GM12878 (cell line): ENCODE measurements at regions not wholly inside any gene's neighbourhood (a gene's known extent, or its start where the extent isn't known, plus 50 kb on each side); places are given as distances from the start of the nearest gene placed in this dataset.

Source experiments
- ATAC-seq: fragments of 200-7000 bp; cut with Tn5 transposase; 3 replicates; pipeline ENCODE4 v1.9.1; 2020; ENCODE audit warnings: mild to moderate bottlenecking, moderate library complexity
- BruUV-seq: library from RNA; stranded (reverse); fragments of 400-500 nt; replicated peaks from 2 replicates; lab custom pipeline; 2021; lab: Mats Ljungman, UMichigan
- CTCF ChIA-PET: fragments of 300-600 bp; sonication (Branson Sonifier 250); formaldehyde crosslinking; extraction: SDS; loops from one replicate; lab custom pipeline; 2021; ENCODE audit warnings: inconsistent platforms; lab: Yijun Ruan, JAX
- POLR2A ChIA-PET: fragments of 350-600 bp; formaldehyde crosslinking; extraction: SDS; loops from one replicate; lab custom pipeline; 2021; ENCODE audit warnings: inconsistent platforms; lab: Charles Lee
- RAD21 ChIA-PET: fragments of 300-600 bp; sonication (Branson Sonifier 250); formaldehyde crosslinking; loops from one replicate; lab custom pipeline; 2023; ENCODE audit warnings: antibody characterized with exemption; ENCODE audit not compliant: unreplicated experiment; lab: Charles Lee
- SMC1A ChIA-PET: fragments of 300-600 bp; sonication (Branson Sonifier 250); formaldehyde crosslinking; loops from one replicate; lab custom pipeline; 2023; ENCODE audit not compliant: unreplicated experiment, uncharacterized antibody; lab: Charles Lee
- DNase-seq: peaks from one replicate; pipeline ENCODE4 v3.0.0-alpha.2; 2011; ENCODE audit warnings: low read depth, low spot score
- FAIRE-seq: peaks from 3 replicates; lab custom pipeline; 2011; peaks lifted over from hg19 to GRCh38; lab: Jason Lieb, UNC
- H2AFZ ChIP-seq: 2 replicates; pipeline ENCODE4 v1.6.0; 2011; ENCODE audit warnings: low read depth, low read length, control low read depth; ENCODE audit not compliant: control insufficient read depth
- H3K27ac ChIP-seq: 2 replicates; pipeline ENCODE4 v1.5.1; 2011; ENCODE audit warnings: control low read depth; ENCODE audit not compliant: control insufficient read depth, insufficient read depth
- H3K27me3 ChIP-seq, 2 experiments: replicated peaks in 1 of 2; 2 replicates each; pipeline versions ENCODE4 v1.6.0 to v1.6.1; 2011; ENCODE audit warnings: low read length in 1 of 2; ENCODE audit not compliant: control insufficient read depth in 2 of 2, insufficient read depth in 2 of 2
- H3K36me3 ChIP-seq, 2 experiments: 2 replicates each; pipeline ENCODE4 v1.5.1; 2011; ENCODE audit warnings: low read length in 1 of 2; ENCODE audit not compliant: control insufficient read depth in 2 of 2, insufficient read depth in 2 of 2
- H3K4me1 ChIP-seq: 2 replicates; pipeline ENCODE4 v1.6.1; 2011; ENCODE audit warnings: mild to moderate bottlenecking, low read length, moderate library complexity, mixed read lengths; ENCODE audit not compliant: control insufficient read depth, insufficient read depth
- H3K4me2 ChIP-seq: 2 replicates; pipeline ENCODE4 v1.6.0; 2011; ENCODE audit warnings: control low read depth; ENCODE audit not compliant: control insufficient read depth, insufficient read depth
- H3K4me3 ChIP-seq: fragments of 200-600 bp; sonication (generic); 2 replicates; pipeline ENCODE4 v1.5.1; 2016
- H3K79me2 ChIP-seq: 2 replicates; pipeline ENCODE4 v1.6.0; 2011; ENCODE audit warnings: low read length; ENCODE audit not compliant: control insufficient read depth, insufficient read depth
- H3K9ac ChIP-seq: 2 replicates; pipeline ENCODE4 v1.8.0; 2011; ENCODE audit warnings: low read length, control low read depth, mixed read lengths; ENCODE audit not compliant: control insufficient read depth, insufficient read depth
- H3K9me3 ChIP-seq: replicated peaks from 3 replicates; pipeline ENCODE4 v1.5.1; 2011; ENCODE audit warnings: mild to moderate bottlenecking, low read length; ENCODE audit not compliant: control insufficient read depth, insufficient read depth
- H4K20me1 ChIP-seq: 2 replicates; pipeline ENCODE4 v1.6.0; 2011; ENCODE audit not compliant: control insufficient read depth, insufficient read depth
- CBFB ChIP-seq: IDR thresholded peaks from 2 replicates; pipeline ENCODE4 v1.6.1; 2016; ENCODE audit warnings: antibody characterized with exemption, low read depth
- CREB1 ChIP-seq: IDR thresholded peaks from 2 replicates; pipeline ENCODE4 v1.6.1; 2012; ENCODE audit warnings: low read depth, mild to moderate bottlenecking, inconsistent platforms
- CTCF ChIP-seq, 3 experiments: IDR thresholded peaks in 2 of 3; conservative IDR thresholded peaks in 1 of 3; 2 replicates each; pipeline ENCODE4 v1.5.1; 2011; ENCODE audit warnings: low read depth in 3 of 3, low read length in 3 of 3, mild to moderate bottlenecking in 3 of 3, control low read depth in 2 of 3, moderate library complexity in 2 of 3, inconsistent platforms in 1 of 3, mixed read lengths in 1 of 3; ENCODE audit not compliant: control insufficient read depth in 2 of 3, insufficient read depth in 1 of 3; ENCODE audit errors: extremely low read depth in 1 of 3
- ETV6 ChIP-seq, 2 experiments: fragments of 450-650 bp in 1 of 2; IDR thresholded peaks in 1 of 2; conservative IDR thresholded peaks in 1 of 2; 2 replicates each; pipeline ENCODE4 v1.6.1; 2014; ENCODE audit warnings: antibody characterized with exemption in 1 of 2, borderline replicate concordance in 1 of 2, low read depth in 1 of 2, mild to moderate bottlenecking in 1 of 2, moderate library complexity in 1 of 2
- GABPA ChIP-seq: IDR thresholded peaks from 2 replicates; pipeline ENCODE4 v1.6.1; 2014; ENCODE audit warnings: antibody characterized with exemption, low read depth, mild to moderate bottlenecking, inconsistent platforms
- IKZF1 ChIP-seq: fragments of 450-650 bp; conservative IDR thresholded peaks from 2 replicates; pipeline ENCODE4 v1.6.1; 2017; ENCODE audit warnings: antibody characterized with exemption, mild to moderate bottlenecking
- RAD21 ChIP-seq: IDR thresholded peaks from 2 replicates; pipeline ENCODE4 v1.6.1; 2011; ENCODE audit warnings: mild to moderate bottlenecking, low read depth, low read length, moderate library complexity; ENCODE audit not compliant: insufficient read depth
- RUNX3 ChIP-seq: IDR thresholded peaks from 2 replicates; pipeline ENCODE4 v1.6.1; 2012; ENCODE audit warnings: low read length, inconsistent platforms
- WGBS: methylation state at CpG from one replicate; pipeline ENCODE4 v1.1.6; 2016; ENCODE audit warnings: low lambda C conversion rate; ENCODE audit not compliant: insufficient replicate concordance, insufficient coverage; ENCODE audit errors: missing lambda C conversion rate; 5-methylcytosine and 5-hydroxymethylcytosine counted together
- in situ Hi-C: fragments of 300-500 bp; cut with MboI; formaldehyde crosslinking; loops from 9 replicates; pipeline ENCODE4 v1.14.3; 2018; ENCODE audit warnings: mixed read lengths
- intact Hi-C: fragments of 100-400 bp; cut with micrococcal nuclease; formaldehyde crosslinking; loops from one replicate; pipeline ENCODE4 v1.14.2; 2022; ENCODE audit not compliant: unreplicated experiment

GRCh38 chr5:114223866-114224265, 138.0 kb upstream of the KCNN2 start:
- SMC1A ChIA-PET = interaction anchor here (0.8 to 2.7 kb wide), 4 partner anchors 9 to 545 kb away, joined by 3 to 11 read pairs (median 6); no protein-coding TSS in a partner anchor
- no peak overlapping the region for H2AFZ ChIP-seq
- no peaks in the 10 kb centered on the region for H3K27me3 ChIP-seq
- ATAC-seq (peak; percentile 70), FAIRE-seq (no peak), DNase-seq (no peak)
- in situ Hi-C loops = no loop called here
- H3K4me2 ChIP-seq = no peak overlapping the region
- H3K4me1 ChIP-seq = no peaks in the 10 kb centered on the region
- no peak overlapping the region for H3K9ac ChIP-seq
- no peaks in the 10 kb centered on the region for H3K36me3 ChIP-seq
- intact Hi-C loops = loop anchor here (10.0 kb wide), 1 partner anchor 549 kb away; no protein-coding TSS in a partner anchor
- WGBS = 5% methylated on average over 1 of the region's 1 CpG
- RAD21 ChIA-PET = no interaction called here
- TF ChIP-seq RAD21 = peak; percentile 24; the same call in 1 of the 2 replicates
- no peak for TF ChIP-seq IKZF1
- 0 out of 2 replicates have a peak, but pooled peaks have one; percentile 33 for TF ChIP-seq CBFB
- TF ChIP-seq ETV6 (conservative IDR thresholded peaks at IDR 0.05 in 1 of 2, IDR thresholded peaks at IDR 0.05 in 1 of 2; ENCODE audit: borderline replicate concordance in 1 of 2, low read depth in 1 of 2) = peak in 1 of 2 experiments; percentile 71; a peak in 1 of 4 replicates
- peak; percentile 21 to 36 (median 35); a peak in 2 of 6 replicates for TF ChIP-seq CTCF (IDR thresholded peaks at IDR 0.05 in 2 of 3, conservative IDR thresholded peaks at IDR 0.05 in 1 of 3; ENCODE audit: control insufficient read depth in 2 of 3, extremely low read depth in 1 of 3, insufficient read depth in 1 of 3, low read depth in 3 of 3, low read length in 3 of 3)
- TF ChIP-seq GABPA = 0 out of 2 replicates have a peak, but pooled peaks have one; percentile 14
- TF ChIP-seq CREB1 = no peak
- peak; percentile 65 for TF ChIP-seq RUNX3
- no peaks in the 10 kb centered on the region for H3K9me3 ChIP-seq
- no peak overlapping the region for H3K27ac ChIP-seq
- no peaks in the 10 kb centered on the region for H4K20me1 ChIP-seq
- POLR2A ChIA-PET = no interaction called here
- no TSS peak for BruUV-seq
- no peaks in the 10 kb centered on the region for H3K79me2 ChIP-seq
- CTCF ChIA-PET = interaction anchor here (0.7 to 1.8 kb wide), 10 partner anchors 10 to 612 kb away, joined by 3 to 10 read pairs (median 4); no protein-coding TSS in a partner anchor
- no peak overlapping the region for H3K4me3 ChIP-seq
